B cell (primary cell): ENCODE measurements at regions not wholly inside any gene's neighbourhood (a gene's known extent, or its start where the extent isn't known, plus 50 kb on each side); places are given as distances from the start of the nearest gene placed in this dataset.

ENCODE experiments used
- EZH2 ChIP-seq: IDR thresholded peaks from 2 replicates; pipeline ENCODE4 v1.6.1; 2012; ENCODE audit warnings: borderline replicate concordance, low read depth, mild to moderate bottlenecking, moderate library complexity, low read length; ENCODE audit not compliant: insufficient read depth, poor library complexity, severe bottlenecking
- TF ChIP-seq, protein P1 (sequence below): fragments of 200-600 bp; IDR thresholded peaks from one replicate; pipeline ENCODE4 v1.8.0; 2022; ENCODE audit warnings: antibody characterized with exemption, mild to moderate bottlenecking

DNA sequence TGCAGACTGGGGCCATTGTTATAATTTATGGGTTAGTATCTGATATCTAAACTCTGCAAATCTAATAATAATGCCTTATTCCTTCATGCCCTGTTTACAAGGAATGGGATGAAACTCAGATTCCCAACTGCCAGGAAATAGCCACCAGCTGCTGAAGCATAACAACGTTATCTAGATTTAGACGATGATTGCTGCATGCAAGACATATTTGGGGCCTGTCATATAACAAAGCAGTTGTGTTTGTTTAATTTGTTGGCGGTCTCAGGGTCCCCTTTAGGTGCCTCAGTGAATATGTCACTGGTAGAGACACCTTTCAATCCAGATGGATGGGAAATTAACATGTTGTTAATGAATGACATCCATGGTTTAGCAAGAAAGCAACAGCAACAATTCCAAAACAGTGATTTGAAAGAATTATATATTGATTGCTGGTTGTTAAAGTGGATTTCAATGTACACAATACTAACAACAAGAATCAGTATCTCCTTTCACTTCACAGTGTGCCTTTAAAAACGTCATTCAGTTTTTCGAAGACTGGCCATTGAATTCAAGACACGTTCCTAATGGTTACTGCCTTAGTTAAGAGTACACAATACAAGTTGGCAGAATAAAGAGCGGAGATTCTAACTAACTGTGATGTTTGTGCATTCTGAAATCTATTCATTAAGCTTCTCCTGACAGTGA lies 860.6 kb upstream of the CELF2 start:
- TF ChIP-seq, protein P1, sequence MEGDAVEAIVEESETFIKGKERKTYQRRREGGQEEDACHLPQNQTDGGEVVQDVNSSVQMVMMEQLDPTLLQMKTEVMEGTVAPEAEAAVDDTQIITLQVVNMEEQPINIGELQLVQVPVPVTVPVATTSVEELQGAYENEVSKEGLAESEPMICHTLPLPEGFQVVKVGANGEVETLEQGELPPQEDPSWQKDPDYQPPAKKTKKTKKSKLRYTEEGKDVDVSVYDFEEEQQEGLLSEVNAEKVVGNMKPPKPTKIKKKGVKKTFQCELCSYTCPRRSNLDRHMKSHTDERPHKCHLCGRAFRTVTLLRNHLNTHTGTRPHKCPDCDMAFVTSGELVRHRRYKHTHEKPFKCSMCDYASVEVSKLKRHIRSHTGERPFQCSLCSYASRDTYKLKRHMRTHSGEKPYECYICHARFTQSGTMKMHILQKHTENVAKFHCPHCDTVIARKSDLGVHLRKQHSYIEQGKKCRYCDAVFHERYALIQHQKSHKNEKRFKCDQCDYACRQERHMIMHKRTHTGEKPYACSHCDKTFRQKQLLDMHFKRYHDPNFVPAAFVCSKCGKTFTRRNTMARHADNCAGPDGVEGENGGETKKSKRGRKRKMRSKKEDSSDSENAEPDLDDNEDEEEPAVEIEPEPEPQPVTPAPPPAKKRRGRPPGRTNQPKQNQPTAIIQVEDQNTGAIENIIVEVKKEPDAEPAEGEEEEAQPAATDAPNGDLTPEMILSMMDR: no peak
- TF ChIP-seq EZH2: no peak
